ENCODE measurements at regions not wholly inside any gene's neighbourhood (a gene's known extent, or its start where the extent isn't known, plus 50 kb on each side); places are given as distances from the start of the nearest gene placed in this dataset.

DNA sequence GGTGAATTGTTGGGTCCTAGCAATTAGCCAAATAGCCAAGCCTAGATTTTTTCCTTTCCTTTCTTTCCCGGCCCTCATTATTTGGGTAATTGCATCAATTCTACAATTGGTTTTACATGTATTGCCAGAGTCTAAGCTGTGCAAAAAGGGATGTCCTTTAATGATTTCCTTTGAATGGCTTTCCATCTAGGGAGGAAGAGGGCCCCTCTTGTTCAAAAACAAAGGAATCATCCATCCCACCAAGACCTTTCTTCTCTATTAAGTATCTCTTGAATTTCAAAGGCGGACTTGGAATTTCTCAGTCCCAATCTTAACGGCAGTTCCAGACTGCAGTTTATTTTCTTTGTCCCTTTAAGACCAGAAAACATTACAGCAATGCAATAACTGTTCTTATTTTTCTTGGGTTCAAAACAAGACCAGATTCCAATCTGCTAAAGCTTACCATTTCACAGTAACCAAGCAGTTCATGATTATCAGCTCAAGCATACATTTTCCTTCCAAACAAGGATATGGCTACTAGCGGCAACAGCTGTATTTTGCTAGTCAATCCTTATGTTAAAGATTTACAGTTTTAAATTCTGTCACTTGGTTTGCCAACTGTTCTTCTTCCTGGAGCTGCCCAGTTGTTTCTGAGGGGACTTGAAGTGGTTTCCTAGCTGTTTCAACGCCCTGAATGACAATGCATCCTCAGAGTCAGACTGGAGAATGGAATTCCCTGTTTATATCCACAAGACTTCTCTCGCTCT is 91.4 kb upstream of the LRIG1 start:
- Histone ChIP-seq H2AFZ (no peak overlapping the region), H3K27ac (no peak overlapping the region), H3K9me3 (ENCODE audit: insufficient read depth, low read depth) (no peaks in the 10 kb centered on the region), H3K4me1 (replicated peaks; ENCODE audit: insufficient read depth) (peaks cover 19% of the 10 kb centered on the region), H3K79me2 (ENCODE audit: low read depth) (no peaks in the 10 kb centered on the region), H3K4me3 (no peak overlapping the region), H3K4me2 (no peak overlapping the region), H3K36me3 (ENCODE audit: low read depth) (no peaks in the 10 kb centered on the region), H3K9me2 (ENCODE audit: insufficient read depth) (no peaks in the 10 kb centered on the region), H3F3A (ENCODE audit: insufficient read depth, low read depth) (no peaks in the 10 kb centered on the region), H3K27me3 (ENCODE audit: insufficient read depth, low read depth) (no peaks in the 10 kb centered on the region), H4K20me1 (ENCODE audit: insufficient read depth) (no peaks in the 10 kb centered on the region)
- TF ChIP-seq, protein P1, sequence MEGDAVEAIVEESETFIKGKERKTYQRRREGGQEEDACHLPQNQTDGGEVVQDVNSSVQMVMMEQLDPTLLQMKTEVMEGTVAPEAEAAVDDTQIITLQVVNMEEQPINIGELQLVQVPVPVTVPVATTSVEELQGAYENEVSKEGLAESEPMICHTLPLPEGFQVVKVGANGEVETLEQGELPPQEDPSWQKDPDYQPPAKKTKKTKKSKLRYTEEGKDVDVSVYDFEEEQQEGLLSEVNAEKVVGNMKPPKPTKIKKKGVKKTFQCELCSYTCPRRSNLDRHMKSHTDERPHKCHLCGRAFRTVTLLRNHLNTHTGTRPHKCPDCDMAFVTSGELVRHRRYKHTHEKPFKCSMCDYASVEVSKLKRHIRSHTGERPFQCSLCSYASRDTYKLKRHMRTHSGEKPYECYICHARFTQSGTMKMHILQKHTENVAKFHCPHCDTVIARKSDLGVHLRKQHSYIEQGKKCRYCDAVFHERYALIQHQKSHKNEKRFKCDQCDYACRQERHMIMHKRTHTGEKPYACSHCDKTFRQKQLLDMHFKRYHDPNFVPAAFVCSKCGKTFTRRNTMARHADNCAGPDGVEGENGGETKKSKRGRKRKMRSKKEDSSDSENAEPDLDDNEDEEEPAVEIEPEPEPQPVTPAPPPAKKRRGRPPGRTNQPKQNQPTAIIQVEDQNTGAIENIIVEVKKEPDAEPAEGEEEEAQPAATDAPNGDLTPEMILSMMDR (conservative IDR thresholded peaks at IDR 0.05) = no peak
- TF ChIP-seq EZH2 (IDR thresholded peaks at IDR 0.05; ENCODE audit: low read depth) = no peak
- no peak for DNase-seq
- ChIA-PET CTCF (no interaction called here), POLR2A (ENCODE audit: unreplicated experiment) (no interaction called here)
- no TSS peak for BruUV-seq (replicated peaks)
- intact Hi-C loops (cut with micrococcal nuclease; ENCODE audit: unreplicated experiment) = no loop called here

DNA sequence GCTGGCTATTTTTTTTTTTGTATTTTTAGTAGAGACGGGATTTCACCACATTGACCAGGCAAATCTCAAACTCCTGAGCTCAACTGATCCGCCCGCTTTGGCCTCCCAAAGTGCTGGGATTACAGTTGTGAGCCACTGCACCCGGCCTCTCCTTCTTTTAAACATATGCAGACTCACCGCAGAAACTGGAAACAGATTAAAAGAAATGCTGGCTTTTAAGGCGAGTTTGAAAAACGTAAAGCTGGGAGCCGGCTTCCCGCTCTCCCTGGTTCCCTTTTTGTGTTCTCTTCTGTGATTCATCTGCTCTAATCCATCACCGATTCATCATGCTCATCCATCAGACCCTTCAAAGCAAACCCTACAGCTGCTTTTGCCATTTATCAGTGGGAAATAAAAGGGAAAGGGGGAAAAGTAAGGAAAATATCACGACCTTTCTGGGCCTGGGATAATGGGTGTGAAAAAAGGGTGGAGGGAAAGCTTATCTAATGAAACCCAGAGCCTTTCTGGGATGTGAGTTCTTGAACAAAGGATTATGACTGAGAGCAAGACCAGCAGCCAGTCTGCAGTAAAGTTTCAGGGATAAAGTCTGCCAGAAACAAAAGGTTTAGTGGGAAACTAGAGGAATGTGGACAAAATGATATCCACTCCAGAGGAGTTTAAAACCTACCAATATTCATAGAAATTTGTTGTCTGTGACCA is 92.3 kb upstream of the LRIG1 start:
- H3K27me3 ChIP-seq (ENCODE audit: insufficient read depth, low read depth) = no peaks in the 10 kb centered on the region
- no peak for DNase-seq
- no peaks in the 10 kb centered on the region for H3K79me2 ChIP-seq (ENCODE audit: low read depth)
- H3K9me3 ChIP-seq (ENCODE audit: insufficient read depth, low read depth) = no peaks in the 10 kb centered on the region
- H3K4me1 ChIP-seq (replicated peaks; ENCODE audit: insufficient read depth) = peaks cover 19% of the 10 kb centered on the region
- ChIA-PET CTCF (no interaction called here), POLR2A (ENCODE audit: unreplicated experiment) (no interaction called here)
- no peaks in the 10 kb centered on the region for H3K9me2 ChIP-seq (ENCODE audit: insufficient read depth)
- no peaks in the 10 kb centered on the region for H4K20me1 ChIP-seq (ENCODE audit: insufficient read depth)
- intact Hi-C loops (cut with micrococcal nuclease; ENCODE audit: unreplicated experiment) = no loop called here
- peak overlapping the region; percentile 73 for H3K27ac ChIP-seq
- no peaks in the 10 kb centered on the region for H3F3A ChIP-seq (ENCODE audit: insufficient read depth, low read depth)
- no peak overlapping the region for H3K4me3 ChIP-seq
- no peak overlapping the region for H3K4me2 ChIP-seq
- no peak for TF ChIP-seq EZH2 (IDR thresholded peaks at IDR 0.05; ENCODE audit: low read depth)
- TF ChIP-seq, protein P1 (conservative IDR thresholded peaks at IDR 0.05) = no peak
- H2AFZ ChIP-seq = no peak overlapping the region
- no peaks in the 10 kb centered on the region for H3K36me3 ChIP-seq (ENCODE audit: low read depth)
- no TSS peak for BruUV-seq (replicated peaks)

DNA sequence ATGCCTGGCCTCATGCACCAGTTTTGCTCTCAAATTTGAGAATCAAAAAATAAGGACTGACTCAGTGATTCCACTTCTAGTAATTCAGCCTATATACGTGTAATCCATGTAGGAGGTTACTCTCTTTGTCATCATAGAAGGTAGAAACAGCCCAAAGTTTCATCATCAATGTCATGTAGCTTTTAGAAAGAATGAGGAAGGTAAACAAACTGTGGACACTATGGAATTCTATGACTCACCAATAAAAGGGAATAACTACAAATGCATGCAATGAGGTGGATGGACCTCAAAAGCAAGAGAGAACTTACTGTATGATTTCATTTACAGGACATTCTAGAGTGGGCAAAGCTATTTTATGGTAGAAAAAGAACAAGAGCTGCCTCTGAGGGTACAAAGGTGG is 93.2 kb upstream of the LRIG1 start:
- H3K9me3 ChIP-seq (ENCODE audit: insufficient read depth, low read depth) = no peaks in the 10 kb centered on the region
- peaks cover 14% of the 10 kb centered on the region for H3K4me1 ChIP-seq (replicated peaks; ENCODE audit: insufficient read depth)
- no peaks in the 10 kb centered on the region for H4K20me1 ChIP-seq (ENCODE audit: insufficient read depth)
- H3K9me2 ChIP-seq (ENCODE audit: insufficient read depth) = no peaks in the 10 kb centered on the region
- intact Hi-C loops (cut with micrococcal nuclease; ENCODE audit: unreplicated experiment) = no loop called here
- no peak overlapping the region for H3K4me3 ChIP-seq
- TF ChIP-seq EZH2 (IDR thresholded peaks at IDR 0.05; ENCODE audit: low read depth) = no peak
- TF ChIP-seq, protein P1 (conservative IDR thresholded peaks at IDR 0.05) = no peak
- H3F3A ChIP-seq (ENCODE audit: insufficient read depth, low read depth) = no peaks in the 10 kb centered on the region
- CTCF ChIA-PET = no interaction called here
- DNase-seq = peak in 1 of 2 experiments; percentile 87
- H3K4me2 ChIP-seq = peak overlapping the region; percentile 34; the same call in 1 of the 2 replicates
- H3K79me2 ChIP-seq (ENCODE audit: low read depth) = no peaks in the 10 kb centered on the region
- H3K27me3 ChIP-seq (ENCODE audit: insufficient read depth, low read depth) = no peaks in the 10 kb centered on the region
- H2AFZ ChIP-seq = no peak overlapping the region
- H3K36me3 ChIP-seq (ENCODE audit: low read depth) = no peaks in the 10 kb centered on the region
- POLR2A ChIA-PET (ENCODE audit: unreplicated experiment) = no interaction called here
- no TSS peak for BruUV-seq (replicated peaks)
- H3K27ac ChIP-seq = peak overlapping the region; percentile 73
